ENCODE measurements at regions not wholly inside any gene's neighbourhood (a gene's known extent, or its start where the extent isn't known, plus 50 kb on each side); places are given as distances from the start of the nearest gene placed in this dataset.

DNA sequence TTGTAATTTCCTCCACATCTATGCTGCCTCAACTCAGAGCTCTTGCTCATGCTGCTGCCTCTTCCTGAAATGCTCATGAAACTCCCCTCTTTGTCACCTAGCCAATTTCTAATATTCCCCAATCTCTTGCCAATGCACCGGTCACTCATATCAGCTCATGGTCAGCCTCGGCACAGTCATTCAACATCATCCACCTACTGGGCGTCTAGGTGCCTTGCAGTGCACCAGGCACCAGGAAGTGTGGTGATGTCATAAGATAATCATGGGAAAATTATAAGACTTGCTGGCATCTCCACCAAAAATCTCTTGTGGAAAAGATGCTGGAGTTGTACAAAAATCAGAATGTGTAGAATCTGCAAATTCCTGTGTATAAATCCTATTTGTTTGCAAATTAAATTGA lies 52.6 kb upstream of the RAB27B start:
- Histone ChIP-seq H3K27me3 (ENCODE audit: control insufficient read depth, insufficient read depth, low read length) (no peaks in the 10 kb centered on the region), H3K9ac (ENCODE audit: low read depth, low read length) (no peak overlapping the region), H3K36me3 (ENCODE audit: control insufficient read depth, insufficient read depth, low read length) (no peaks in the 10 kb centered on the region), H3K4me3 (ENCODE audit: low read depth, low read length) (no peak overlapping the region), H3K9me3 (ENCODE audit: control insufficient read depth, insufficient read depth, low read length) (no peaks in the 10 kb centered on the region), H3K4me1 (ENCODE audit: control insufficient read depth, insufficient read depth, low read length) (no peaks in the 10 kb centered on the region)

DNA sequence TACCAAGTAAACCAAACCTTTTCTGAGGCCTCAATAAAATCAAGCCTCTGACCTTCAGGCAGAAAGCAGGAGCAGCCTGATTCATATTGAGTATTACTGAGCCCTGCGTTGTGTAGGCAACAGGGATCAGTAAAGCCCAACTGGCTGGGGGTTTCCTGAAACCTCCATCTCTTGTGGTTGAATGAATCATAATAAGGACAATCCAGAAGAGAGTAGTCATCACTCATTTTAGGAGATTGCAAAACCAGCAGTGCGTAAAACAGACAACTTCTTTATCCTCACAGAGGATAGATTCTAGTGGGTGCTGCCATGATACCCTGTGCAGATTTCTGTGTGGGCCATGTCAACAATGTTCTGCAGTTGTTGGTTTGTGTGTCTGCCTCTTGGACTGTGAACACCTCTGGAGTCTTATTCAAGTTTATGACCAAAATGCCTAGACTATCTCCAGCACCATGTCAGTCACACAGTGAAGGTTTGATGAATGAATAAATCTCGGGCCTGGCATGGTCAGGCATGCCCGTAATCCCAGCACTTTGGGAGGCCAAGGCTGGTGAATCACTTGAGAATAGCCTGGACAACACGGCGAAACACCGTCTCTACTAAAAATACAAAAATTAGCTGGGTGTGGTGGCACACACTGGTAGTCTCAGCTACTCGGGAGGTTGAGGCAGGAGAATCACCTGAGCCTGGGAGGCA lies 51.8 kb upstream of the RAB27B start:
- H3K36me3 ChIP-seq (ENCODE audit: control insufficient read depth, insufficient read depth, low read length) = no peaks in the 10 kb centered on the region
- H3K4me3 ChIP-seq (ENCODE audit: low read depth, low read length) = no peak overlapping the region
- no peak overlapping the region for H3K9ac ChIP-seq (ENCODE audit: low read depth, low read length)
- H3K9me3 ChIP-seq (ENCODE audit: control insufficient read depth, insufficient read depth, low read length) = no peaks in the 10 kb centered on the region
- no peaks in the 10 kb centered on the region for H3K4me1 ChIP-seq (ENCODE audit: control insufficient read depth, insufficient read depth, low read length)
- no peaks in the 10 kb centered on the region for H3K27me3 ChIP-seq (ENCODE audit: control insufficient read depth, insufficient read depth, low read length)

DNA sequence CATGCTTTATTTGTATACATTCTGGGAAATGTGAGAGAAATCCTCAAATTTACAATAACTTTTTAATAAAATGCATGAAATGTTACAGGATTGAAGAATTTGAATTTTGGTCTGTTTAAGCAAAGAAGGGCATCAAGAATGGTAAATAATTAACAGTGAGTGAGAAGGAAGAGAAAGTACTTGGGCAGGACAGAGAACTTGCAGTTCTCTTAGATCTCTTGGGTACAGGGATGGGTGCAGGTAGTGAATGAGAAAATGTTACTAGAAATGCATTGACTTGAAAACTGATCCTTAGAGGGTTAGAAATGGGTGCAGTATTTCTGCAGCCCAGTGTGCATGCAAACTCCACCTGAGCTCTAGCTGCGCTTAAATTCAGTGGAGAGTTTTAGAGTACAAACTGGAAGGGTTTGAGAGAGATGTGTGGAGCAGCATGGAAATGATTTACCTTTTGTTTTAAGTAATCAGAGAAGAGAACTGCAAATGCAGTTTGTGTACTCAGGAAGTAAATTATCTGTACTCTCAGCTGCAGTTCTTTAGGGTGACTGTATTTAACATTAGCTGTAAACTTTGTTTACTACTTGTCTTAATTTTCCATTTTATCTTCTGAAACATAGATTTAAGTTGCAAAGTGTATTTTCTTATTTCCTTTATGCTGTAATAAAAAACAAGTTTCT lies 51.0 kb upstream of the RAB27B start:
- H3K9me3 ChIP-seq (ENCODE audit: control insufficient read depth, insufficient read depth, low read length) = no peaks in the 10 kb centered on the region
- H3K4me3 ChIP-seq (ENCODE audit: low read depth, low read length) = no peak overlapping the region
- H3K4me1 ChIP-seq (ENCODE audit: control insufficient read depth, insufficient read depth, low read length) = no peaks in the 10 kb centered on the region
- H3K9ac ChIP-seq (ENCODE audit: low read depth, low read length) = no peak overlapping the region
- H3K36me3 ChIP-seq (ENCODE audit: control insufficient read depth, insufficient read depth, low read length) = no peaks in the 10 kb centered on the region
- H3K27me3 ChIP-seq (ENCODE audit: control insufficient read depth, insufficient read depth, low read length) = no peaks in the 10 kb centered on the region

DNA sequence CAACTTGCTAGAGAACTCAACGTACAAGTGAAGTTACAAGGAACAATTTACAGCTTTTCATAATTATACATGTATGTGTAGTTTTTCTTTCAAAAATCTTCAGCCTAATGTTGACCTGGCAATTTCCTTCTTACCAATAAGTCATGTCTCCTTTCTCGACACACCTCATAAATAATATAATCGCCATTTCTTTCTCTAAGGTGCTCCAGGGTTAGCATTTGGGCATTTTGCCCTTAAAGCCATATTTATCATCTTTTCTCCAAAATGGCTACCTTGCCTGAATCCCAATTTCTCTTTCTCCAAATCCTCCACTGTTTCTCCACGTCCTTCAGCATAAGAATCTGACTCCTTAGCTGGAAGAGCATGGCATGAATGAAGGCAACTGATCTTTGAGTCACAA lies 50.3 kb upstream of the RAB27B start:
- Histone ChIP-seq H3K4me3 (ENCODE audit: low read depth, low read length) (no peak overlapping the region), H3K4me1 (ENCODE audit: control insufficient read depth, insufficient read depth, low read length) (no peaks in the 10 kb centered on the region), H3K27me3 (ENCODE audit: control insufficient read depth, insufficient read depth, low read length) (no peaks in the 10 kb centered on the region), H3K36me3 (ENCODE audit: control insufficient read depth, insufficient read depth, low read length) (no peaks in the 10 kb centered on the region), H3K9ac (ENCODE audit: low read depth, low read length) (no peak overlapping the region), H3K9me3 (ENCODE audit: control insufficient read depth, insufficient read depth, low read length) (no peaks in the 10 kb centered on the region)

Data from iPS-15b (cell line).